Activated CD4-positive, alpha-beta T cell treated with anti-CD3 and anti-CD28 coated beads, Interleukin-2, amount 10 ng/mL, durations not matched to agents 24 days and 14 days (primary cell): ENCODE measurements at regions not wholly inside any gene's neighbourhood (a gene's known extent, or its start where the extent isn't known, plus 50 kb on each side); places are given as distances from the start of the nearest gene placed in this dataset.
"Not testable (repeated sequence)": the region's sequence is repeated elsewhere in the genome, so short reads cannot be mapped to it uniquely, and the experiment has no call there.

ENCODE experiments used
- DNase-seq: peaks from one replicate; pipeline ENCODE4 v3.0.0; 2022
- H3K27ac Mint-ChIP-seq: one replicate; pipeline ENCODE4 v1.8.0; 2022; ENCODE audit warnings: mild to moderate bottlenecking, mixed read lengths
- H3K27me3 Mint-ChIP-seq: one replicate; pipeline ENCODE4 v1.8.0; 2022; ENCODE audit warnings: mixed read lengths
- H3K36me3 Mint-ChIP-seq: one replicate; pipeline ENCODE4 v1.8.0; 2022; ENCODE audit warnings: low read depth, mild to moderate bottlenecking, mixed read lengths
- H3K4me1 Mint-ChIP-seq: one replicate; pipeline ENCODE4 v1.8.0; 2021; ENCODE audit warnings: mixed read lengths
- H3K4me3 Mint-ChIP-seq: one replicate; pipeline ENCODE4 v1.8.0; 2022; ENCODE audit warnings: mild to moderate bottlenecking, moderate library complexity, mixed read lengths
- H3K9me3 Mint-ChIP-seq: one replicate; pipeline ENCODE4 v1.8.0; 2021; ENCODE audit warnings: mixed read lengths
- intact Hi-C: fragments of 100-400 bp; cut with micrococcal nuclease; formaldehyde crosslinking; loops from one replicate; pipeline ENCODE4 v1.15.1; 2023

- H3K36me3 Mint-ChIP-seq, H3K27me3 Mint-ChIP-seq, H3K4me3 Mint-ChIP-seq, H3K9me3 Mint-ChIP-seq, H3K27ac Mint-ChIP-seq, DNase-seq, intact Hi-C loops: not testable (repeated sequence)
- peaks cover 19% of the 10 kb centered on the region for H3K4me1 Mint-ChIP-seq
Observed at GRCh38 chr2:113328973-113329372, 50.3 kb upstream of the PAX8 start.

DNA sequence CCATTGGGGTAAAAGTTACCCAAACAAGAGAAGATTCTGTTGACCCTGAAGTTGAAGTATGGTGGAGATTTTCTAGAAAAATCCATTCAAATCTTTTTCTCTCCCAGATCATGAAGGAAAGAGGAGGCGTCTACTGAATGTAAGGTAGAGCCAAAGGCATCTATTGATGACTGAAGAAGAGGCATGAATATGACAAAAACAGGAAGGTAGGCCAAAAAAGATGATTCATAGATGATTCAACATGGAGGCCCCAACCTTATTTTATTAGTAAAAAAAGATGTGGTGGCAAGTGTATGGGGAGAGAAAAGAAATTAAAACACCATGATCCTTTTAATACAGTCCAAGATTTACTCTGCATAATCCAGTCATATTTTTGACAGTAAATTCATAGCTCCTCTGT is 49.9 kb upstream of the PAX8 start:
- peaks cover 19% of the 10 kb centered on the region for H3K4me1 Mint-ChIP-seq
- H3K27ac Mint-ChIP-seq, H3K36me3 Mint-ChIP-seq, H3K4me3 Mint-ChIP-seq, DNase-seq, H3K9me3 Mint-ChIP-seq, H3K27me3 Mint-ChIP-seq, intact Hi-C loops: not testable (repeated sequence)
